Smooth muscle cell (in vitro differentiated cells): ENCODE measurements at regions not wholly inside any gene's neighbourhood (a gene's known extent, or its start where the extent isn't known, plus 50 kb on each side); places are given as distances from the start of the nearest gene placed in this dataset.

ENCODE experiments used
- DNase-seq: peaks from one replicate; lab custom pipeline; 2025; ENCODE audit not compliant: unreplicated experiment; lab: John Stamatoyannopoulos, UW
- H2AFZ ChIP-seq: fragments of 200-600 bp; sonication (generic); 2 replicates; pipeline ENCODE4 v1.6.0; 2016; ENCODE audit warnings: antibody characterized with exemption, low read depth, mild to moderate bottlenecking
- H3F3A ChIP-seq: fragments of 200-600 bp; sonication (generic); 2 replicates; pipeline ENCODE4 v1.6.0; 2017; ENCODE audit warnings: antibody characterized with exemption, low read depth
- H3K27ac ChIP-seq: fragments of 200-600 bp; sonication (generic); 2 replicates; pipeline ENCODE4 v1.5.1; 2016; ENCODE audit warnings: low read depth, mild to moderate bottlenecking
- H3K27me3 ChIP-seq: fragments of 200-600 bp; sonication (generic); 2 replicates; pipeline ENCODE4 v1.6.1; 2016; ENCODE audit warnings: low read depth, mild to moderate bottlenecking
- H3K36me3 ChIP-seq: fragments of 200-600 bp; sonication (generic); 2 replicates; pipeline ENCODE4 v1.5.1; 2016; ENCODE audit warnings: low read depth
- H3K4me1 ChIP-seq: fragments of 200-600 bp; sonication (generic); 2 replicates; pipeline ENCODE4 v1.5.1; 2016; ENCODE audit warnings: low read depth
- H3K4me2 ChIP-seq: fragments of 200-600 bp; sonication (generic); 2 replicates; pipeline ENCODE4 v1.6.0; 2016; ENCODE audit warnings: mild to moderate bottlenecking
- H3K4me3 ChIP-seq: fragments of 200-600 bp; sonication (generic); 2 replicates; pipeline ENCODE4 v1.5.1; 2016; ENCODE audit warnings: mild to moderate bottlenecking
- H3K79me2 ChIP-seq: fragments of 200-600 bp; sonication (generic); 2 replicates; pipeline ENCODE4 v1.6.0; 2016; ENCODE audit warnings: low read depth, mild to moderate bottlenecking
- H3K9ac ChIP-seq: fragments of 200-600 bp; sonication (generic); 2 replicates; pipeline ENCODE4 v1.6.0; 2016; ENCODE audit warnings: low read depth
- H3K9me3 ChIP-seq: fragments of 200-600 bp; sonication (generic); replicated peaks from 2 replicates; pipeline ENCODE4 v1.5.1; 2016; ENCODE audit warnings: low read depth
- H4K20me1 ChIP-seq: fragments of 200-600 bp; sonication (generic); 2 replicates; pipeline ENCODE4 v1.6.0; 2016; ENCODE audit warnings: low read depth
- CTCF ChIP-seq: fragments of 200-600 bp; sonication (generic); IDR thresholded peaks from 2 replicates; pipeline ENCODE4 v1.5.1; 2017; ENCODE audit warnings: borderline replicate concordance, mild to moderate bottlenecking, antibody characterized with exemption; ENCODE audit not compliant: insufficient read depth, poor library complexity, severe bottlenecking
- WGBS: methylation state at CpG from one replicate; pipeline ENCODE4 v1.1.7; 2016; ENCODE audit warnings: low lambda C conversion rate; 5-methylcytosine and 5-hydroxymethylcytosine counted together

GRCh38 chr15:29590701-29591100, 231.6 kb downstream of the TJP1 start:
- no peak for DNase-seq
- H3K27me3 ChIP-seq = no peaks in the 10 kb centered on the region
- no peaks in the 10 kb centered on the region for H3K9me3 ChIP-seq
- no peaks in the 10 kb centered on the region for H3K4me1 ChIP-seq
- TF ChIP-seq CTCF = no peak
- no peak overlapping the region for H2AFZ ChIP-seq
- no peak overlapping the region for H3K4me3 ChIP-seq
- no peaks in the 10 kb centered on the region for H3K36me3 ChIP-seq
- H3K27ac ChIP-seq = no peak overlapping the region
- no peaks in the 10 kb centered on the region for H4K20me1 ChIP-seq
- no peak overlapping the region for H3K9ac ChIP-seq
- no peaks in the 10 kb centered on the region for H3F3A ChIP-seq
- H3K79me2 ChIP-seq = no peaks in the 10 kb centered on the region
- no peak overlapping the region for H3K4me2 ChIP-seq

- no peaks in the 10 kb centered on the region for H3K27me3 ChIP-seq
- no peaks in the 10 kb centered on the region for H3F3A ChIP-seq
- DNase-seq = no peak
- H3K9me3 ChIP-seq = no peaks in the 10 kb centered on the region
- no peak overlapping the region for H2AFZ ChIP-seq
- no peaks in the 10 kb centered on the region for H4K20me1 ChIP-seq
- no peak overlapping the region for H3K4me3 ChIP-seq
- no peaks in the 10 kb centered on the region for H3K4me1 ChIP-seq
- H3K79me2 ChIP-seq = no peaks in the 10 kb centered on the region
- H3K4me2 ChIP-seq = no peak overlapping the region
- H3K9ac ChIP-seq = no peak overlapping the region
- 96% methylated on average over 4 of the region's 4 CpGs for WGBS
- no peak overlapping the region for H3K27ac ChIP-seq
- no peaks in the 10 kb centered on the region for H3K36me3 ChIP-seq
- no peak for TF ChIP-seq CTCF
These were observed 232.3 kb downstream of the TJP1 start for GRCh38 chr15:29589975-29590374.

- Histone ChIP-seq H3K27me3 (no peaks in the 10 kb centered on the region), H3K9ac (no peak overlapping the region), H3K9me3 (no peaks in the 10 kb centered on the region), H3K4me2 (peak overlapping the region; percentile 3), H3F3A (no peaks in the 10 kb centered on the region), H3K27ac (no peak overlapping the region), H4K20me1 (no peaks in the 10 kb centered on the region), H3K4me3 (no peak overlapping the region), H3K4me1 (no peaks in the 10 kb centered on the region), H2AFZ (no peak overlapping the region), H3K36me3 (no peaks in the 10 kb centered on the region), H3K79me2 (no peaks in the 10 kb centered on the region)
- WGBS = 48% methylated on average over 9 of the region's 9 CpGs
- DNase-seq = no peak
- TF ChIP-seq CTCF = no peak
These were observed 232.9 kb downstream of the TJP1 start for GRCh38 chr15:29589416-29589815.

GRCh38 chr15:29573197-29573838, 248.9 kb downstream of the TJP1 start:
- Histone ChIP-seq H4K20me1 (no peaks in the 10 kb centered on the region), H3K27ac (no peak overlapping the region), H3K4me2 (no peak overlapping the region), H3K9ac (no peak overlapping the region), H3K27me3 (peaks cover 58% of the 10 kb centered on the region), H3K79me2 (no peaks in the 10 kb centered on the region), H3F3A (no peaks in the 10 kb centered on the region), H3K4me1 (peaks cover 15% of the 10 kb centered on the region), H3K9me3 (no peaks in the 10 kb centered on the region), H2AFZ (no peak overlapping the region), H3K4me3 (no peak overlapping the region), H3K36me3 (no peaks in the 10 kb centered on the region)
- 91% methylated on average over 4 of the region's 4 CpGs for WGBS
- TF ChIP-seq CTCF = no peak
- no peak for DNase-seq
